ENCODE measurements at regions not wholly inside any gene's neighbourhood (a gene's known extent, or its start where the extent isn't known, plus 50 kb on each side); places are given as distances from the start of the nearest gene placed in this dataset.

- TF ChIP-seq POLR2A (IDR thresholded peaks at IDR 0.05) (no peak), CTCF (IDR thresholded peaks at IDR 0.05) (no peak)
Observed at GRCh38 chr14:66413901-66414300, 72.3 kb upstream of the CCDC196 start.
